DOHH2 (cell line): ENCODE measurements at regions not wholly inside any gene's neighbourhood (a gene's known extent, or its start where the extent isn't known, plus 50 kb on each side); places are given as distances from the start of the nearest gene placed in this dataset.

ENCODE experiments used
- CTCF ChIP-seq: fragments of 200-600 bp; sonication (generic); IDR thresholded peaks from one replicate; pipeline ENCODE4 v1.5.1; 2014; ENCODE audit warnings: antibody characterized with exemption, mild to moderate bottlenecking, low read depth, low read length; ENCODE audit not compliant: poor library complexity, severe bottlenecking
- EZH2phosphoT487 ChIP-seq: fragments of 200-600 bp; sonication (generic); IDR thresholded peaks from 2 replicates; pipeline ENCODE4 v1.6.1; 2017; ENCODE audit warnings: borderline replicate concordance, mild to moderate bottlenecking, antibody characterized with exemption, low read length, moderate library complexity, mixed read lengths

GRCh38 chr21:24272521-24272938 is 1334.8 kb downstream of the MRPL39 start:
- TF ChIP-seq CTCF: no peak
- TF ChIP-seq EZH2phosphoT487: no peak
